Natural killer cell (primary cell): ENCODE measurements at regions not wholly inside any gene's neighbourhood (a gene's known extent, or its start where the extent isn't known, plus 50 kb on each side); places are given as distances from the start of the nearest gene placed in this dataset.

Source experiments
- ATAC-seq, 3 donors: fragments of 150-1000 bp in 2 of 3; fragments of 200-7000 bp in 1 of 3; cut with Tn5 transposase; 1 replicate in 1 of 3; 2 replicates in 2 of 3; pipeline ENCODE4 v1.10.0; 2021; ENCODE audit warnings: mild to moderate bottlenecking in 2 of 3, moderate library complexity in 2 of 3
- DNase-seq, 2 donors: peaks; one replicate each; pipeline versions ENCODE4 v3.0.0 to v3.0.0-alpha.2; 2013 to 2021; ENCODE audit warnings: mixed read lengths in 1 of 2
- H3K27ac ChIP-seq: one replicate; pipeline ENCODE4 v1.5.1; 2013; ENCODE audit warnings: mild to moderate bottlenecking, low read length
- H3K27me3 ChIP-seq: one replicate; pipeline ENCODE4 v1.6.1; 2013; ENCODE audit warnings: low read length; ENCODE audit not compliant: control insufficient read depth, insufficient read depth
- H3K36me3 ChIP-seq: one replicate; pipeline ENCODE4 v1.6.1; 2013; ENCODE audit warnings: low read length; ENCODE audit not compliant: control insufficient read depth, insufficient read depth
- H3K4me1 ChIP-seq: one replicate; pipeline ENCODE4 v1.6.1; 2013; ENCODE audit warnings: low read length; ENCODE audit not compliant: control insufficient read depth, insufficient read depth
- H3K4me3 ChIP-seq: one replicate; pipeline ENCODE4 v1.5.1; 2013; ENCODE audit warnings: low read length
- H3K9me3 ChIP-seq: one replicate; pipeline ENCODE4 v1.6.1; 2013; ENCODE audit warnings: low read length; ENCODE audit not compliant: control insufficient read depth, insufficient read depth
- H3K27ac Mint-ChIP-seq, 2 donors: one replicate each; pipeline ENCODE4 v1.8.0; 2022; ENCODE audit warnings: mild to moderate bottlenecking in 2 of 2, mixed read lengths in 2 of 2, moderate library complexity in 1 of 2
- H3K27me3 Mint-ChIP-seq, 2 donors: one replicate each; pipeline ENCODE4 v1.8.0; 2022; ENCODE audit warnings: low read depth in 2 of 2, mixed read lengths in 2 of 2
- H3K36me3 Mint-ChIP-seq: one replicate; pipeline ENCODE4 v1.8.0; 2022; ENCODE audit warnings: mixed read lengths
- H3K4me1 Mint-ChIP-seq, 2 donors: one replicate each; pipeline ENCODE4 v1.8.0; 2022; ENCODE audit warnings: mixed read lengths in 2 of 2
- H3K4me3 Mint-ChIP-seq: one replicate; pipeline ENCODE4 v1.8.0; 2022; ENCODE audit warnings: mild to moderate bottlenecking, moderate library complexity, mixed read lengths
- H3K9me3 Mint-ChIP-seq, 2 donors: one replicate each; pipeline ENCODE4 v1.8.0; 2022; ENCODE audit warnings: mixed read lengths in 2 of 2
- CTCF ChIP-seq: fragments of 200-600 bp; IDR thresholded peaks from one replicate; pipeline ENCODE4 v1.8.0; 2022; ENCODE audit warnings: antibody characterized with exemption
- WGBS: methylation state at CpG from one replicate; pipeline ENCODE4 v1.1.7; 2013; ENCODE audit warnings: missing lambda C conversion rate; ENCODE audit not compliant: insufficient coverage; 5-methylcytosine and 5-hydroxymethylcytosine counted together
- intact Hi-C: fragments of 100-400 bp; cut with micrococcal nuclease; formaldehyde crosslinking; loops from one replicate; pipeline ENCODE4 v1.14.2; 2022

DNA sequence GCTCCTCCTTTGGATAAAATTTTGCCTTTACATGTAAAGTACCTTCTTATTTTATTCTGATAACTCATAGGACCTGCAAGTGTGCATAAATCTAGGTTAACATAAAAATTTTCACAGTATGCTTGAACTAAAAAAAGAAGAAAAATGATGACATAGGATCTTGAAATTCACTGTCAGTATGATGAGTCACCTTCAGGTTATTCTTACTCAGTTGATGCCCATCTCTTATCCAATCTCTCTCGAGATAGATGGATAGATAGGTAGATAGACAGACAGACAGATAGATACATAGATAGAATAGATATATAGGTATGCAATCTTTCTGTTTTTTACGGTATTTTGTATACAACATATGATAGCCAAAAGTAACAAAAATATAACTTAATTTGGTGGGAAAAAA is 485.5 kb downstream of the NAF1 start:
- Histone ChIP-seq H3K9me3 (no peaks in the 10 kb centered on the region), H3K36me3 (no peaks in the 10 kb centered on the region), H3K27ac (no peak overlapping the region), H3K4me1 (no peaks in the 10 kb centered on the region), H3K4me3 (no peak overlapping the region), H3K27me3 (no peaks in the 10 kb centered on the region)
- intact Hi-C loops = no loop called here
- H3K4me3 Mint-ChIP-seq = no peak overlapping the region
- H3K4me1 Mint-ChIP-seq = no peaks in the 10 kb centered on the region
- DNase-seq (no peak), ATAC-seq (no peak)
- peaks cover 2% of the 10 kb centered on the region for H3K36me3 Mint-ChIP-seq
- H3K9me3 Mint-ChIP-seq = peaks cover 7 to 9% of the 10 kb centered on the region in 2 donors
- no peak overlapping the region for H3K27ac Mint-ChIP-seq
- no peak for TF ChIP-seq CTCF
- no peaks in the 10 kb centered on the region for H3K27me3 Mint-ChIP-seq
- no CpG with 5 or more reads among the region's 2 CpGs for WGBS

- 81% methylated on average over 2 of the region's 2 CpGs for WGBS
- peaks cover 7% of the 10 kb centered on the region for H3K36me3 Mint-ChIP-seq
- intact Hi-C loops = no loop called here
- no peak for TF ChIP-seq CTCF
- Histone ChIP-seq H3K27ac (no peak overlapping the region), H3K4me3 (no peak overlapping the region), H3K36me3 (no peaks in the 10 kb centered on the region), H3K4me1 (no peaks in the 10 kb centered on the region), H3K9me3 (peaks cover 4% of the 10 kb centered on the region), H3K27me3 (no peaks in the 10 kb centered on the region)
- no peak overlapping the region for H3K4me3 Mint-ChIP-seq
- peaks cover 10 to 15% of the 10 kb centered on the region in 2 donors for H3K9me3 Mint-ChIP-seq
- DNase-seq (no peak), ATAC-seq (no peak)
- no peaks in the 10 kb centered on the region for H3K4me1 Mint-ChIP-seq
- no peaks in the 10 kb centered on the region for H3K27me3 Mint-ChIP-seq
- no peak overlapping the region for H3K27ac Mint-ChIP-seq
Observed at GRCh38 chr4:162675661-162676060, 491.0 kb downstream of the NAF1 start.

DNA sequence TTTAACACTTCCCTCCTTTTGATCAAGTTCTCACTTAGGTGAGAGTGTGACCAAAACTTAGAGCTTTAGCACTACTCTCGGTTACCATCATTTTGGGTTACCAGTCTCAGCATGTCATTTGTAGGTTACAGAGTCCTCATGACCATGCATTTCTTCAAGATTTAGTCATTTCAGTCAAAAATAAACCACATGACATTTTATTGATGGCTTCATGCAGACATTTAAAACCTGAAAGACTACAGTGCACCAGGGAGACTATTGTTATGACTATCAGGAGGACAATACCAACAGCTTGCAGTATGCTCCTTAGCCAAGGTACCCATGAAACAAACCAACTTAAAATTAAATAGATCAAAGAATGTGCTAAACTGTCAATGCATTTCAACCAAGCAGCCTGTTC is 498.1 kb upstream of the FSTL5 start:
- peaks cover 16 to 28% of the 10 kb centered on the region in 2 donors for H3K9me3 Mint-ChIP-seq
- H3K4me1 ChIP-seq = no peaks in the 10 kb centered on the region
- no peak for ATAC-seq

More for the DNA sequence above, 498.1 kb upstream of the FSTL5 start:
- Histone ChIP-seq H3K36me3 (no peaks in the 10 kb centered on the region), H3K27ac (no peak overlapping the region), H3K4me3 (no peak overlapping the region), H3K9me3 (no peaks in the 10 kb centered on the region), H3K27me3 (no peaks in the 10 kb centered on the region)
- Mint-ChIP-seq H3K4me1 (no peaks in the 10 kb centered on the region), H3K27ac (no peak overlapping the region), H3K4me3 (no peak overlapping the region), H3K36me3 (no peaks in the 10 kb centered on the region), H3K27me3 (no peaks in the 10 kb centered on the region)
- TF ChIP-seq CTCF = no peak
- no peak for DNase-seq
- WGBS = 69% methylated on average over 1 of the region's 1 CpG
- intact Hi-C loops = no loop called here
